ENCODE measurements at regions not wholly inside any gene's neighbourhood (a gene's known extent, or its start where the extent isn't known, plus 50 kb on each side); places are given as distances from the start of the nearest gene placed in this dataset.

- DNase-seq: no peak
These were observed 94.9 kb upstream of the GATA6 start for GRCh38 chr18:22074282-22075070.

- no peak for DNase-seq
These were observed 89.4 kb upstream of the GATA6 start for GRCh38 chr18:22080035-22080434.

GRCh38 chr18:22082408-22082807 lies 87.0 kb upstream of the GATA6 start:
- no peak for DNase-seq

GRCh38 chr18:22084547-22084946 lies 84.8 kb upstream of the GATA6 start:
- DNase-seq: no peak

GRCh38 chr18:22086973-22087372 lies 82.4 kb upstream of the GATA6 start:
- DNase-seq: no peak

- DNase-seq: no peak
These were observed 81.4 kb upstream of the GATA6 start for GRCh38 chr18:22088029-22088428.

- no peak for DNase-seq
These were observed 80.3 kb upstream of the GATA6 start for GRCh38 chr18:22088996-22089640.

GRCh38 chr18:22091341-22091740 lies 78.0 kb upstream of the GATA6 start:
- no peak for DNase-seq

GRCh38 chr18:22093731-22094357 lies 75.5 kb upstream of the GATA6 start:
- no peak for DNase-seq

- DNase-seq: no peak
These were observed 75.0 kb upstream of the GATA6 start for GRCh38 chr18:22094358-22094734.

- no peak for DNase-seq
These were observed 70.8 kb upstream of the GATA6 start for GRCh38 chr18:22098563-22098989.

- no peak for DNase-seq
These were observed 69.5 kb upstream of the GATA6 start for GRCh38 chr18:22099925-22100324.

GRCh38 chr18:22101731-22102130 lies 67.7 kb upstream of the GATA6 start:
- no peak for DNase-seq

GRCh38 chr18:22102953-22103646 lies 66.3 kb upstream of the GATA6 start:
- no peak for DNase-seq

- no peak for DNase-seq
These were observed 65.8 kb upstream of the GATA6 start for GRCh38 chr18:22103647-22104031.

- no peak for DNase-seq
These were observed 62.7 kb upstream of the GATA6 start for GRCh38 chr18:22106536-22107292.

- no peak for DNase-seq
These were observed 60.7 kb upstream of the GATA6 start for GRCh38 chr18:22108674-22109073.

- DNase-seq: no peak
These were observed 59.9 kb upstream of the GATA6 start for GRCh38 chr18:22109535-22109934.

- DNase-seq: no peak
These were observed 58.9 kb upstream of the GATA6 start for GRCh38 chr18:22110461-22110924.

- no peak for DNase-seq
These were observed 57.2 kb upstream of the GATA6 start for GRCh38 chr18:22112215-22112614.

- no peak for DNase-seq
These were observed 56.1 kb upstream of the GATA6 start for GRCh38 chr18:22113144-22113844.

All from NCI-H446 treated with DMSO at 0.1 percent for 48 hours (cell line).